Rectal smooth muscle tissue (tissue), 1 donor: ENCODE measurements at regions not wholly inside any gene's neighbourhood (a gene's known extent, or its start where the extent isn't known, plus 50 kb on each side); places are given as distances from the start of the nearest gene placed in this dataset.
"Not testable (repeated sequence)": the region's sequence is repeated elsewhere in the genome, so short reads cannot be mapped to it uniquely, and the experiment has no call there.

Experiments used
- H3K27ac ChIP-seq: one replicate; pipeline ENCODE4 v1.7.0; 2013; ENCODE audit warnings: low read depth, low read length, inconsistent platforms
- H3K27me3 ChIP-seq: one replicate; pipeline ENCODE4 v1.7.0; 2013; ENCODE audit warnings: low read length; ENCODE audit not compliant: control insufficient read depth, insufficient read depth
- H3K36me3 ChIP-seq: one replicate; pipeline ENCODE4 v1.7.0; 2013; ENCODE audit warnings: low read length; ENCODE audit not compliant: control insufficient read depth, insufficient read depth
- H3K4me1 ChIP-seq: one replicate; pipeline ENCODE4 v1.7.0; 2013; ENCODE audit warnings: low read length; ENCODE audit not compliant: control insufficient read depth, insufficient read depth
- H3K4me3 ChIP-seq: one replicate; pipeline ENCODE4 v1.7.0; 2013; ENCODE audit warnings: low read length
- H3K9ac ChIP-seq: one replicate; pipeline ENCODE4 v1.7.0; 2013; ENCODE audit warnings: low read length

GRCh38 chr5:54881286-54882005, 103.9 kb downstream of the ESM1 start:
- no peaks in the 10 kb centered on the region for H3K36me3 ChIP-seq

GRCh38 chr5:54876976-54877375, 108.4 kb downstream of the ESM1 start:
- Histone ChIP-seq H3K27ac (no peak overlapping the region), H3K4me3 (no peak overlapping the region), H3K36me3 (no peaks in the 10 kb centered on the region), H3K27me3 (no peaks in the 10 kb centered on the region), H3K9ac (no peak overlapping the region), H3K4me1 (no peaks in the 10 kb centered on the region)

More at GRCh38 chr5:54881286-54882005, 103.9 kb downstream of the ESM1 start:
- Histone ChIP-seq H3K27ac (no peak overlapping the region), H3K9ac (no peak overlapping the region), H3K4me1 (no peaks in the 10 kb centered on the region), H3K4me3 (no peak overlapping the region), H3K27me3 (peaks cover 6% of the 10 kb centered on the region)

- Histone ChIP-seq H3K27me3 (no peaks in the 10 kb centered on the region), H3K4me1 (no peaks in the 10 kb centered on the region), H3K4me3 (no peak overlapping the region), H3K36me3 (no peaks in the 10 kb centered on the region), H3K27ac (no peak overlapping the region), H3K9ac (no peak overlapping the region)
Measured at GRCh38 chr5:54876556-54876955, 108.8 kb downstream of the ESM1 start.

- H3K27ac ChIP-seq: no peak overlapping the region
- no peaks in the 10 kb centered on the region for H3K4me1 ChIP-seq
- no peaks in the 10 kb centered on the region for H3K36me3 ChIP-seq
- no peak overlapping the region for H3K4me3 ChIP-seq
- H3K9ac ChIP-seq: no peak overlapping the region
- H3K27me3 ChIP-seq: no peaks in the 10 kb centered on the region
Measured at GRCh38 chr5:54874337-54875021, 110.9 kb downstream of the ESM1 start.

- Histone ChIP-seq H3K4me3 (no peak overlapping the region), H3K4me1 (no peaks in the 10 kb centered on the region), H3K27me3 (peaks cover 1% of the 10 kb centered on the region), H3K27ac (no peak overlapping the region), H3K36me3 (no peaks in the 10 kb centered on the region), H3K9ac (no peak overlapping the region)
Measured at GRCh38 chr5:54873691-54874090, 111.7 kb downstream of the ESM1 start.

- no peaks in the 10 kb centered on the region for H3K36me3 ChIP-seq
- no peak overlapping the region for H3K9ac ChIP-seq
- H3K27ac ChIP-seq: no peak overlapping the region
- peaks cover 2% of the 10 kb centered on the region for H3K27me3 ChIP-seq
- no peaks in the 10 kb centered on the region for H3K4me1 ChIP-seq
- H3K4me3 ChIP-seq: no peak overlapping the region
Measured at GRCh38 chr5:54872810-54873209, 112.6 kb downstream of the ESM1 start.

- no peaks in the 10 kb centered on the region for H3K36me3 ChIP-seq
- peaks cover 3% of the 10 kb centered on the region for H3K4me1 ChIP-seq
- peaks cover 2% of the 10 kb centered on the region for H3K27me3 ChIP-seq
- H3K4me3 ChIP-seq: no peak overlapping the region
- H3K9ac ChIP-seq: no peak overlapping the region
- no peak overlapping the region for H3K27ac ChIP-seq
Measured at GRCh38 chr5:54870271-54870670, 115.1 kb downstream of the ESM1 start.

- Histone ChIP-seq H3K4me3 (no peak overlapping the region), H3K36me3 (no peaks in the 10 kb centered on the region), H3K9ac (no peak overlapping the region), H3K4me1 (peaks cover 3% of the 10 kb centered on the region), H3K27me3 (peaks cover 2% of the 10 kb centered on the region), H3K27ac (no peak overlapping the region)
Measured at GRCh38 chr5:54869691-54870090, 115.7 kb downstream of the ESM1 start.

- Histone ChIP-seq H3K36me3 (no peaks in the 10 kb centered on the region), H3K9ac (no peak overlapping the region), H3K4me3 (no peak overlapping the region), H3K27me3 (peaks cover 2% of the 10 kb centered on the region), H3K27ac (no peak overlapping the region), H3K4me1 (peaks cover 3% of the 10 kb centered on the region)
Measured at GRCh38 chr5:54868511-54869483, 116.6 kb downstream of the ESM1 start.

GRCh38 chr5:54867310-54867944, 118.0 kb downstream of the ESM1 start:
- no peaks in the 10 kb centered on the region for H3K36me3 ChIP-seq
- H3K4me1 ChIP-seq: peaks cover 3% of the 10 kb centered on the region
- H3K27me3 ChIP-seq: peaks cover 2% of the 10 kb centered on the region
- no peak overlapping the region for H3K27ac ChIP-seq
- no peak overlapping the region for H3K9ac ChIP-seq
- H3K4me3 ChIP-seq: no peak overlapping the region

- not testable (repeated sequence) for H3K9ac ChIP-seq, H3K27me3 ChIP-seq, H3K4me1 ChIP-seq, H3K4me3 ChIP-seq, H3K27ac ChIP-seq, H3K36me3 ChIP-seq
Measured at GRCh38 chr5:54864911-54865515, 120.4 kb downstream of the ESM1 start.
